Neuronal stem cell (in vitro differentiated cells): ENCODE measurements at regions not wholly inside any gene's neighbourhood (a gene's known extent, or its start where the extent isn't known, plus 50 kb on each side); places are given as distances from the start of the nearest gene placed in this dataset.

Experiments
- DNase-seq: peaks from one replicate; pipeline ENCODE4 v3.0.0-alpha.2; 2013; ENCODE audit warnings: low spot score
- H2AFZ ChIP-seq: one replicate; pipeline ENCODE4 v1.6.1; 2013; ENCODE audit warnings: mild to moderate bottlenecking, low read length, inconsistent platforms
- H2AK5ac ChIP-seq: 2 replicates; pipeline ENCODE4 v1.6.1; 2013; ENCODE audit warnings: low read depth, mild to moderate bottlenecking, inconsistent platforms, low read length, moderate library complexity, mixed read lengths
- H2BK120ac ChIP-seq: 2 replicates; pipeline ENCODE4 v1.6.1; 2013; ENCODE audit warnings: low read depth, mild to moderate bottlenecking, inconsistent platforms, low read length, moderate library complexity, mixed read lengths
- H2BK12ac ChIP-seq: one replicate; pipeline ENCODE4 v1.6.1; 2013; ENCODE audit warnings: low read length, inconsistent platforms
- H2BK15ac ChIP-seq: 2 replicates; pipeline ENCODE4 v1.6.1; 2013; ENCODE audit warnings: mild to moderate bottlenecking, low read length, inconsistent platforms, mixed read lengths
- H2BK5ac ChIP-seq: one replicate; pipeline ENCODE4 v1.6.1; 2013; ENCODE audit warnings: inconsistent platforms, mild to moderate bottlenecking, low read length, moderate library complexity
- H3K14ac ChIP-seq: one replicate; pipeline ENCODE4 v1.6.1; 2013; ENCODE audit warnings: low read length, inconsistent platforms
- H3K18ac ChIP-seq: 2 replicates; pipeline ENCODE4 v1.6.1; 2013; ENCODE audit warnings: low read length, inconsistent platforms
- H3K23ac ChIP-seq: 2 replicates; pipeline ENCODE4 v1.6.1; 2013; ENCODE audit warnings: low read depth, mild to moderate bottlenecking, mixed read lengths, low read length, inconsistent platforms; ENCODE audit not compliant: poor library complexity
- H3K27ac ChIP-seq: replicated peaks from 3 replicates; pipeline ENCODE4 v1.5.1; 2013; ENCODE audit warnings: low read length, inconsistent platforms
- H3K27me3 ChIP-seq, 3 experiments: 2 replicates each; pipeline ENCODE4 v1.6.1; 2013; ENCODE audit warnings: low read length in 3 of 3, mild to moderate bottlenecking in 2 of 3, inconsistent platforms in 1 of 3, low read depth in 1 of 3, mixed read lengths in 1 of 3, moderate library complexity in 1 of 3; ENCODE audit not compliant: control insufficient read depth in 3 of 3, insufficient read depth in 3 of 3
- H3K36me3 ChIP-seq, 2 donors: replicated peaks in 1 of 2; 2 replicates each; pipeline ENCODE4 v1.6.1; 2013; ENCODE audit warnings: low read length in 2 of 2; ENCODE audit not compliant: control insufficient read depth in 2 of 2, insufficient read depth in 2 of 2
- H3K4ac ChIP-seq: 2 replicates; pipeline ENCODE4 v1.6.1; 2013; ENCODE audit warnings: inconsistent platforms, mild to moderate bottlenecking, low read length, moderate library complexity
- H3K4me1 ChIP-seq, 2 donors: 1 replicate in 1 of 2; 2 replicates in 1 of 2; pipeline ENCODE4 v1.6.1; 2013; ENCODE audit warnings: low read length in 2 of 2, low read depth in 1 of 2; ENCODE audit not compliant: control insufficient read depth in 2 of 2, insufficient read depth in 1 of 2
- H3K4me2 ChIP-seq: one replicate; pipeline ENCODE4 v1.6.1; 2013; ENCODE audit warnings: mild to moderate bottlenecking, low read length, inconsistent platforms; ENCODE audit not compliant: insufficient read depth, poor library complexity, severe bottlenecking
- H3K4me3 ChIP-seq, 2 donors: 2 replicates each; pipeline ENCODE4 v1.5.1; 2013; ENCODE audit warnings: low read length in 2 of 2, mild to moderate bottlenecking in 2 of 2, inconsistent platforms in 1 of 2, moderate library complexity in 1 of 2
- H3K79me1 ChIP-seq: one replicate; pipeline ENCODE4 v1.6.1; 2013; ENCODE audit warnings: low read depth, mild to moderate bottlenecking, inconsistent platforms, low read length, moderate library complexity
- H3K9ac ChIP-seq: one replicate; pipeline ENCODE4 v1.6.1; 2013; ENCODE audit warnings: mild to moderate bottlenecking, low read depth, low read length, inconsistent platforms; ENCODE audit not compliant: poor library complexity
- H3K9me3 ChIP-seq, 2 donors: replicated peaks in 1 of 2; 2 replicates each; pipeline versions ENCODE3 to v1.6.1; 2013; ENCODE audit warnings: low read length in 2 of 2, mild to moderate bottlenecking in 2 of 2, inconsistent platforms in 1 of 2, low read depth in 1 of 2, mixed read lengths in 1 of 2, moderate library complexity in 1 of 2; ENCODE audit not compliant: control insufficient read depth in 2 of 2, insufficient read depth in 1 of 2
- H4K8ac ChIP-seq: one replicate; pipeline ENCODE4 v1.6.1; 2013; ENCODE audit warnings: low read depth, mild to moderate bottlenecking, inconsistent platforms, low read length, moderate library complexity
- H4K91ac ChIP-seq: one replicate; pipeline ENCODE4 v1.6.1; 2013; ENCODE audit warnings: low read length, low read depth, mild to moderate bottlenecking, inconsistent platforms; ENCODE audit not compliant: poor library complexity
- WGBS, 2 donors: extraction: QIAGEN DNeasy Blood & Tissue Kit; methylation state at CpG; one replicate each; pipeline ENCODE4 v1.1.7; 2013; ENCODE audit warnings: missing lambda C conversion rate in 2 of 2, mixed read lengths in 1 of 2; ENCODE audit not compliant: insufficient read length in 2 of 2, insufficient replicate concordance in 1 of 2; ENCODE audit errors: extremely low coverage in 2 of 2; 5-methylcytosine and 5-hydroxymethylcytosine counted together

- Histone ChIP-seq H3K9me3 (no peaks in the 10 kb centered on the region), H3K4me2 (no peak overlapping the region), H2BK5ac (no peak overlapping the region), H3K36me3 (no peaks in the 10 kb centered on the region), H3K27ac (no peak overlapping the region), H2BK120ac (no peak overlapping the region), H2AK5ac (no peak overlapping the region), H3K18ac (peak overlapping the region; percentile 38), H4K91ac (no peak overlapping the region), H3K4me1 (peaks cover 0 to 8% of the 10 kb centered on the region in 2 donors), H4K8ac (no peak overlapping the region), H3K14ac (no peak overlapping the region), H3K79me1 (no peaks in the 10 kb centered on the region), H3K4me3 (no peak overlapping the region), H3K4ac (no peak overlapping the region), H3K23ac (no peak overlapping the region), H2BK15ac (no peak overlapping the region), H3K27me3 (peaks cover 0 to 29% (median 0%) of the 10 kb centered on the region in 3 experiments), H2BK12ac (no peak overlapping the region), H3K9ac (no peak overlapping the region), H2AFZ (no peak overlapping the region)
- no CpG with 5 or more reads among the region's 7 CpGs for WGBS, 2 donors
- no peak for DNase-seq
These were observed 235.6 kb downstream of the ICOS start for GRCh38 chr2:204172145-204172600.

GRCh38 chr2:204174034-204174433, 237.5 kb downstream of the ICOS start:
- H2BK12ac ChIP-seq, result no peak overlapping the region
- peaks cover 0 to 35% (median 0%) of the 10 kb centered on the region in 3 experiments for H3K27me3 ChIP-seq
- WGBS, 2 donors, result no CpG with 5 or more reads among the region's 2 CpGs

GRCh38 chr2:204175552-204176271, 239.1 kb downstream of the ICOS start:
- H3K9ac ChIP-seq, result no peak overlapping the region
- H2BK120ac ChIP-seq, result no peak overlapping the region
- H3K23ac ChIP-seq, result no peak overlapping the region
- no peak overlapping the region for H2AFZ ChIP-seq
- no peak overlapping the region for H3K4ac ChIP-seq
- WGBS, 2 donors, result no CpG with 5 or more reads among the region's 4 CpGs
- no peak overlapping the region for H3K18ac ChIP-seq
- H3K27ac ChIP-seq, result no peak overlapping the region
- H3K14ac ChIP-seq, result no peak overlapping the region
- H3K9me3 ChIP-seq, result no peaks in the 10 kb centered on the region
- H4K8ac ChIP-seq, result no peak overlapping the region
- no peak overlapping the region for H2BK12ac ChIP-seq
- no peak overlapping the region for H3K4me2 ChIP-seq
- H2BK5ac ChIP-seq, result no peak overlapping the region
- peaks cover 0 to 33% (median 0%) of the 10 kb centered on the region in 3 experiments for H3K27me3 ChIP-seq
- DNase-seq, result no peak
- H2AK5ac ChIP-seq, result no peak overlapping the region
- no peaks in the 10 kb centered on the region for H3K36me3 ChIP-seq
- H3K4me3 ChIP-seq, result no peak overlapping the region
- no peaks in the 10 kb centered on the region for H3K79me1 ChIP-seq
- H2BK15ac ChIP-seq, result no peak overlapping the region
- H3K4me1 ChIP-seq, result peaks cover 0 to 3% of the 10 kb centered on the region in 2 donors
- no peak overlapping the region for H4K91ac ChIP-seq

More at GRCh38 chr2:204174034-204174433, 237.5 kb downstream of the ICOS start:
- no peak overlapping the region for H3K9ac ChIP-seq
- no peak overlapping the region for H3K23ac ChIP-seq
- H2BK120ac ChIP-seq, result no peak overlapping the region
- no peak overlapping the region for H3K4me3 ChIP-seq
- no peak overlapping the region for H2AK5ac ChIP-seq
- H2BK15ac ChIP-seq, result no peak overlapping the region
- H2BK5ac ChIP-seq, result no peak overlapping the region
- H4K8ac ChIP-seq, result no peak overlapping the region
- no peak overlapping the region for H3K18ac ChIP-seq
- H3K4ac ChIP-seq, result no peak overlapping the region
- H3K79me1 ChIP-seq, result no peaks in the 10 kb centered on the region
- no peak overlapping the region for H3K27ac ChIP-seq
- H3K9me3 ChIP-seq, result no peaks in the 10 kb centered on the region
- no peak overlapping the region for H4K91ac ChIP-seq
- peaks cover 0 to 8% of the 10 kb centered on the region in 2 donors for H3K4me1 ChIP-seq
- DNase-seq, result no peak
- no peak overlapping the region for H3K14ac ChIP-seq
- H3K36me3 ChIP-seq, result no peaks in the 10 kb centered on the region
- H3K4me2 ChIP-seq, result no peak overlapping the region
- no peak overlapping the region for H2AFZ ChIP-seq

DNA sequence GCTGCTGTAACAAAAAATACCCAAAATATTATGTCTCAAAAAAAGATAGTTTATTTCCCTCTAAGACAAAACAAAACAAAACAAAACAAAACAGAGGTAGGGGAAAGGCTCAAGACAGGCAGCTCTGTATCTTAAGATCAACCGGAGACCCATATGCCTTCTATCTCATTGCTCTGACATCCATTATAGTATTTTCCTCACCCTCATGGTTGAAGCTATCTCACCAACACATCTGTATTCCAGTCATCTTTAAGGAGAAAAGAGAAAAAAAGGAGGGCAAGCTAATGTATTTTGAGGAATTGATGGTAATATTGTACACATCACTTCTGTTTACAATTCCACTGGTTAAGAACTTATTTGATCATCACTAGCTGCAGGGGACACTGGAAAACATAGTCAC, 239.7 kb downstream of the ICOS start:
- H2AK5ac ChIP-seq, result no peak overlapping the region
- no peak for DNase-seq
- no peaks in the 10 kb centered on the region for H3K9me3 ChIP-seq
- H3K4ac ChIP-seq, result no peak overlapping the region
- WGBS, 2 donors, result no CpG with 5 or more reads among the region's 1 CpG
- peaks cover 0 to 27% (median 0%) of the 10 kb centered on the region in 3 experiments for H3K27me3 ChIP-seq
- H3K36me3 ChIP-seq, result no peaks in the 10 kb centered on the region
- H3K79me1 ChIP-seq, result no peaks in the 10 kb centered on the region
- no peak overlapping the region for H2BK12ac ChIP-seq
- no peak overlapping the region for H3K14ac ChIP-seq
- H2BK5ac ChIP-seq, result no peak overlapping the region
- H3K4me3 ChIP-seq, result no peak overlapping the region
- H2AFZ ChIP-seq, result no peak overlapping the region
- H4K91ac ChIP-seq, result no peak overlapping the region
- peaks cover 0 to 3% of the 10 kb centered on the region in 2 donors for H3K4me1 ChIP-seq
- H3K18ac ChIP-seq, result no peak overlapping the region
- no peak overlapping the region for H3K23ac ChIP-seq
- no peak overlapping the region for H3K9ac ChIP-seq
- no peak overlapping the region for H2BK120ac ChIP-seq
- H3K4me2 ChIP-seq, result no peak overlapping the region
- no peak overlapping the region for H3K27ac ChIP-seq
- no peak overlapping the region for H2BK15ac ChIP-seq
- no peak overlapping the region for H4K8ac ChIP-seq
